HK-2 (cell line): ENCODE measurements at regions not wholly inside any gene's neighbourhood (a gene's known extent, or its start where the extent isn't known, plus 50 kb on each side); places are given as distances from the start of the nearest gene placed in this dataset.

Experiments used
- DNase-seq: peaks from one replicate; pipeline ENCODE4 v3.0.0-alpha.2; 2018; ENCODE audit not compliant: unreplicated experiment

- no peak for DNase-seq
Measured at GRCh38 chr22:48154943-48155240, 1392.4 kb downstream of the TBC1D22A start.

GRCh38 chr22:48154169-48154942, 1391.9 kb downstream of the TBC1D22A start:
- no peak for DNase-seq

GRCh38 chr22:48153726-48154125, 1391.3 kb downstream of the TBC1D22A start:
- DNase-seq = no peak

- no peak for DNase-seq
Measured at GRCh38 chr22:48152916-48153315, 1390.5 kb downstream of the TBC1D22A start.

GRCh38 chr22:48152164-48152775, 1389.8 kb downstream of the TBC1D22A start:
- DNase-seq = no peak

GRCh38 chr22:48151641-48152040, 1389.2 kb downstream of the TBC1D22A start:
- DNase-seq = no peak

GRCh38 chr22:48147831-48148230, 1385.4 kb downstream of the TBC1D22A start:
- DNase-seq = no peak

GRCh38 chr22:48147404-48147803, 1385.0 kb downstream of the TBC1D22A start:
- no peak for DNase-seq

GRCh38 chr22:48146426-48146825, 1384.0 kb downstream of the TBC1D22A start:
- DNase-seq = no peak

GRCh38 chr22:48145738-48146137, 1383.3 kb downstream of the TBC1D22A start:
- DNase-seq = no peak

- no peak for DNase-seq
Measured at GRCh38 chr22:48144318-48144717, 1381.9 kb downstream of the TBC1D22A start.

- no peak for DNase-seq
Measured at GRCh38 chr22:48143856-48144255, 1381.4 kb downstream of the TBC1D22A start.

- DNase-seq = no peak
Measured at GRCh38 chr22:48142388-48142787, 1379.9 kb downstream of the TBC1D22A start.

GRCh38 chr22:48141301-48141700, 1378.9 kb downstream of the TBC1D22A start:
- no peak for DNase-seq

- DNase-seq = no peak
Measured at GRCh38 chr22:48140261-48140813, 1377.9 kb downstream of the TBC1D22A start.

GRCh38 chr22:48139776-48140175, 1377.3 kb downstream of the TBC1D22A start:
- no peak for DNase-seq

- no peak for DNase-seq
Measured at GRCh38 chr22:48138855-48139254, 1376.4 kb downstream of the TBC1D22A start.

GRCh38 chr22:48138427-48138826, 1376.0 kb downstream of the TBC1D22A start:
- no peak for DNase-seq

GRCh38 chr22:48137640-48138039, 1375.2 kb downstream of the TBC1D22A start:
- no peak for DNase-seq

- DNase-seq = no peak
Measured at GRCh38 chr22:48135592-48135991, 1373.1 kb downstream of the TBC1D22A start.

- no peak for DNase-seq
Measured at GRCh38 chr22:48125416-48125815, 1363.0 kb downstream of the TBC1D22A start.

- DNase-seq = no peak
Measured at GRCh38 chr22:48121984-48122383, 1359.5 kb downstream of the TBC1D22A start.

- no peak for DNase-seq
Measured at GRCh38 chr22:48118654-48119053, 1356.2 kb downstream of the TBC1D22A start.
